ENCODE measurements at regions not wholly inside any gene's neighbourhood (a gene's known extent, or its start where the extent isn't known, plus 50 kb on each side); places are given as distances from the start of the nearest gene placed in this dataset.

DNA sequence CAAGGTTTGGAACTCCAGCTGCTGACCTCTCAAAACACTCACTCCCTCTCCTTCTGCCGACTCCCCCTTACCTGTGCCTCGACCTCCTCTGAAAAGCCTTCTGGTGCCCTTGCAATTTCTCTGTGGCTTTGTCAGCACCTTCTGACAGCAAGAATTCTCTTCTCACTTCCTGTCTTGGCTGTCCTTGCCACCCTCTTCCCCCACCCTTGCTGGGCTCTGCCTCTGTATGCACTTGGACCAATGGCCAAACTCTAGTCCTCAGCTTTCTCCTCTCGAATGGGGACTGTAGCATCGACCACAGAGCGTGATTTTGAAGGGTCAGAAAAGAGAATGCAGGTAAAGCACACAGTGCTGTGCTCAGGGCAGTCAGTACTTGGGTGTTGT, 99.0 kb downstream of the HS1BP3 start:
- TF ChIP-seq POLR2A (IDR thresholded peaks at IDR 0.05), result no peak
- TF ChIP-seq, protein P1, sequence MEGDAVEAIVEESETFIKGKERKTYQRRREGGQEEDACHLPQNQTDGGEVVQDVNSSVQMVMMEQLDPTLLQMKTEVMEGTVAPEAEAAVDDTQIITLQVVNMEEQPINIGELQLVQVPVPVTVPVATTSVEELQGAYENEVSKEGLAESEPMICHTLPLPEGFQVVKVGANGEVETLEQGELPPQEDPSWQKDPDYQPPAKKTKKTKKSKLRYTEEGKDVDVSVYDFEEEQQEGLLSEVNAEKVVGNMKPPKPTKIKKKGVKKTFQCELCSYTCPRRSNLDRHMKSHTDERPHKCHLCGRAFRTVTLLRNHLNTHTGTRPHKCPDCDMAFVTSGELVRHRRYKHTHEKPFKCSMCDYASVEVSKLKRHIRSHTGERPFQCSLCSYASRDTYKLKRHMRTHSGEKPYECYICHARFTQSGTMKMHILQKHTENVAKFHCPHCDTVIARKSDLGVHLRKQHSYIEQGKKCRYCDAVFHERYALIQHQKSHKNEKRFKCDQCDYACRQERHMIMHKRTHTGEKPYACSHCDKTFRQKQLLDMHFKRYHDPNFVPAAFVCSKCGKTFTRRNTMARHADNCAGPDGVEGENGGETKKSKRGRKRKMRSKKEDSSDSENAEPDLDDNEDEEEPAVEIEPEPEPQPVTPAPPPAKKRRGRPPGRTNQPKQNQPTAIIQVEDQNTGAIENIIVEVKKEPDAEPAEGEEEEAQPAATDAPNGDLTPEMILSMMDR (IDR thresholded peaks at IDR 0.05), result no peak
